Neuronal stem cell (in vitro differentiated cells): ENCODE measurements at regions not wholly inside any gene's neighbourhood (a gene's known extent, or its start where the extent isn't known, plus 50 kb on each side); places are given as distances from the start of the nearest gene placed in this dataset.

Experiments used
- DNase-seq: peaks from one replicate; pipeline ENCODE4 v3.0.0-alpha.2; 2013; ENCODE audit warnings: low spot score
- H2AFZ ChIP-seq: one replicate; pipeline ENCODE4 v1.6.1; 2013; ENCODE audit warnings: mild to moderate bottlenecking, low read length, inconsistent platforms
- H2AK5ac ChIP-seq: 2 replicates; pipeline ENCODE4 v1.6.1; 2013; ENCODE audit warnings: low read depth, mild to moderate bottlenecking, inconsistent platforms, low read length, moderate library complexity, mixed read lengths
- H2BK120ac ChIP-seq: 2 replicates; pipeline ENCODE4 v1.6.1; 2013; ENCODE audit warnings: low read depth, mild to moderate bottlenecking, inconsistent platforms, low read length, moderate library complexity, mixed read lengths
- H2BK12ac ChIP-seq: one replicate; pipeline ENCODE4 v1.6.1; 2013; ENCODE audit warnings: low read length, inconsistent platforms
- H2BK15ac ChIP-seq: 2 replicates; pipeline ENCODE4 v1.6.1; 2013; ENCODE audit warnings: mild to moderate bottlenecking, low read length, inconsistent platforms, mixed read lengths
- H2BK5ac ChIP-seq: one replicate; pipeline ENCODE4 v1.6.1; 2013; ENCODE audit warnings: inconsistent platforms, mild to moderate bottlenecking, low read length, moderate library complexity
- H3K14ac ChIP-seq: one replicate; pipeline ENCODE4 v1.6.1; 2013; ENCODE audit warnings: low read length, inconsistent platforms
- H3K18ac ChIP-seq: 2 replicates; pipeline ENCODE4 v1.6.1; 2013; ENCODE audit warnings: low read length, inconsistent platforms
- H3K23ac ChIP-seq: 2 replicates; pipeline ENCODE4 v1.6.1; 2013; ENCODE audit warnings: low read depth, mild to moderate bottlenecking, mixed read lengths, low read length, inconsistent platforms; ENCODE audit not compliant: poor library complexity
- H3K27ac ChIP-seq: replicated peaks from 3 replicates; pipeline ENCODE4 v1.5.1; 2013; ENCODE audit warnings: low read length, inconsistent platforms
- H3K27me3 ChIP-seq, 3 experiments: 2 replicates each; pipeline ENCODE4 v1.6.1; 2013; ENCODE audit warnings: low read length in 3 of 3, mild to moderate bottlenecking in 2 of 3, inconsistent platforms in 1 of 3, low read depth in 1 of 3, mixed read lengths in 1 of 3, moderate library complexity in 1 of 3; ENCODE audit not compliant: control insufficient read depth in 3 of 3, insufficient read depth in 3 of 3
- H3K36me3 ChIP-seq, 2 donors: replicated peaks in 1 of 2; 2 replicates each; pipeline ENCODE4 v1.6.1; 2013; ENCODE audit warnings: low read length in 2 of 2; ENCODE audit not compliant: control insufficient read depth in 2 of 2, insufficient read depth in 2 of 2
- H3K4ac ChIP-seq: 2 replicates; pipeline ENCODE4 v1.6.1; 2013; ENCODE audit warnings: inconsistent platforms, mild to moderate bottlenecking, low read length, moderate library complexity
- H3K4me1 ChIP-seq, 2 donors: 1 replicate in 1 of 2; 2 replicates in 1 of 2; pipeline ENCODE4 v1.6.1; 2013; ENCODE audit warnings: low read length in 2 of 2, low read depth in 1 of 2; ENCODE audit not compliant: control insufficient read depth in 2 of 2, insufficient read depth in 1 of 2
- H3K4me2 ChIP-seq: one replicate; pipeline ENCODE4 v1.6.1; 2013; ENCODE audit warnings: mild to moderate bottlenecking, low read length, inconsistent platforms; ENCODE audit not compliant: insufficient read depth, poor library complexity, severe bottlenecking
- H3K4me3 ChIP-seq, 2 donors: 2 replicates each; pipeline ENCODE4 v1.5.1; 2013; ENCODE audit warnings: low read length in 2 of 2, mild to moderate bottlenecking in 2 of 2, inconsistent platforms in 1 of 2, moderate library complexity in 1 of 2
- H3K79me1 ChIP-seq: one replicate; pipeline ENCODE4 v1.6.1; 2013; ENCODE audit warnings: low read depth, mild to moderate bottlenecking, inconsistent platforms, low read length, moderate library complexity
- H3K9ac ChIP-seq: one replicate; pipeline ENCODE4 v1.6.1; 2013; ENCODE audit warnings: mild to moderate bottlenecking, low read depth, low read length, inconsistent platforms; ENCODE audit not compliant: poor library complexity
- H3K9me3 ChIP-seq, 2 donors: replicated peaks in 1 of 2; 2 replicates each; pipeline versions ENCODE3 to v1.6.1; 2013; ENCODE audit warnings: low read length in 2 of 2, mild to moderate bottlenecking in 2 of 2, inconsistent platforms in 1 of 2, low read depth in 1 of 2, mixed read lengths in 1 of 2, moderate library complexity in 1 of 2; ENCODE audit not compliant: control insufficient read depth in 2 of 2, insufficient read depth in 1 of 2
- H4K8ac ChIP-seq: one replicate; pipeline ENCODE4 v1.6.1; 2013; ENCODE audit warnings: low read depth, mild to moderate bottlenecking, inconsistent platforms, low read length, moderate library complexity
- H4K91ac ChIP-seq: one replicate; pipeline ENCODE4 v1.6.1; 2013; ENCODE audit warnings: low read length, low read depth, mild to moderate bottlenecking, inconsistent platforms; ENCODE audit not compliant: poor library complexity
- WGBS, 2 donors: extraction: QIAGEN DNeasy Blood & Tissue Kit; methylation state at CpG; one replicate each; pipeline ENCODE4 v1.1.7; 2013; ENCODE audit warnings: missing lambda C conversion rate in 2 of 2, mixed read lengths in 1 of 2; ENCODE audit not compliant: insufficient read length in 2 of 2, insufficient replicate concordance in 1 of 2; ENCODE audit errors: extremely low coverage in 2 of 2; 5-methylcytosine and 5-hydroxymethylcytosine counted together

GRCh38 chr7:132023466-132023865, 467.0 kb upstream of the PODXL start:
- H2AK5ac ChIP-seq, result no peak overlapping the region
- H2BK5ac ChIP-seq, result no peak overlapping the region
- no peak overlapping the region for H4K91ac ChIP-seq
- H3K36me3 ChIP-seq, result no peaks in the 10 kb centered on the region
- H2BK15ac ChIP-seq, result no peak overlapping the region
- H3K27ac ChIP-seq, result no peak overlapping the region
- peak overlapping the region; percentile 38 for H3K18ac ChIP-seq
- H3K4ac ChIP-seq, result no peak overlapping the region
- H3K4me3 ChIP-seq, result no peak overlapping the region
- H2BK120ac ChIP-seq, result no peak overlapping the region
- no peak overlapping the region for H2BK12ac ChIP-seq
- no peak overlapping the region for H3K9ac ChIP-seq
- no peaks in the 10 kb centered on the region for H3K9me3 ChIP-seq
- H3K14ac ChIP-seq, result no peak overlapping the region
- no peak overlapping the region for H3K4me2 ChIP-seq
- no peaks in the 10 kb centered on the region for H3K27me3 ChIP-seq
- no peak overlapping the region for H4K8ac ChIP-seq
- H3K79me1 ChIP-seq, result peaks cover 1% of the 10 kb centered on the region
- DNase-seq, result no peak
- H3K23ac ChIP-seq, result no peak overlapping the region
- H2AFZ ChIP-seq, result no peak overlapping the region
- H3K4me1 ChIP-seq, result peaks cover 0 to 2% of the 10 kb centered on the region in 2 donors

- Histone ChIP-seq H3K4ac (no peak overlapping the region), H2BK5ac (no peak overlapping the region), H3K9me3 (no peaks in the 10 kb centered on the region), H2AFZ (no peak overlapping the region), H3K27ac (no peak overlapping the region), H3K4me3 (no peak overlapping the region), H3K36me3 (no peaks in the 10 kb centered on the region), H3K27me3 (no peaks in the 10 kb centered on the region), H3K18ac (no peak overlapping the region), H3K4me1 (peaks cover 0 to 2% of the 10 kb centered on the region in 2 donors), H3K4me2 (no peak overlapping the region), H4K91ac (no peak overlapping the region), H4K8ac (no peak overlapping the region), H3K23ac (no peak overlapping the region), H3K14ac (no peak overlapping the region), H2BK15ac (no peak overlapping the region), H2BK12ac (no peak overlapping the region), H3K9ac (no peak overlapping the region), H2AK5ac (no peak overlapping the region), H2BK120ac (no peak overlapping the region), H3K79me1 (peaks cover 1% of the 10 kb centered on the region)
- no CpG with 5 or more reads among the region's 1 CpG for WGBS, 2 donors
- DNase-seq, result no peak
Observed at GRCh38 chr7:132022188-132022587, 465.8 kb upstream of the PODXL start.

- H4K91ac ChIP-seq, result no peak overlapping the region
- no peak overlapping the region for H3K23ac ChIP-seq
- WGBS, 2 donors, result no CpG with 5 or more reads among the region's 1 CpG
Observed at GRCh38 chr7:132019703-132020102, 463.3 kb upstream of the PODXL start.

GRCh38 chr7:132009778-132010177, 453.4 kb upstream of the PODXL start:
- no peak overlapping the region for H2BK12ac ChIP-seq
- H3K79me1 ChIP-seq, result no peaks in the 10 kb centered on the region
- H4K91ac ChIP-seq, result no peak overlapping the region
- no CpG with 5 or more reads among the region's 4 CpGs for WGBS, 2 donors
- no peak overlapping the region for H3K23ac ChIP-seq
- H3K4me1 ChIP-seq, result no peaks in the 10 kb centered on the region
- H2BK5ac ChIP-seq, result no peak overlapping the region
- no peak overlapping the region for H3K9ac ChIP-seq
- DNase-seq, result no peak
- peak overlapping the region; percentile 28 for H3K18ac ChIP-seq
- no peaks in the 10 kb centered on the region for H3K27me3 ChIP-seq
- H2AFZ ChIP-seq, result no peak overlapping the region
- no peak overlapping the region for H3K4ac ChIP-seq
- H4K8ac ChIP-seq, result no peak overlapping the region
- no peak overlapping the region for H2BK15ac ChIP-seq
- H2AK5ac ChIP-seq, result no peak overlapping the region
- no peak overlapping the region for H3K14ac ChIP-seq
- no peak overlapping the region for H2BK120ac ChIP-seq
- no peak overlapping the region for H3K27ac ChIP-seq
- H3K4me2 ChIP-seq, result no peak overlapping the region
- peaks cover 0 to 4% of the 10 kb centered on the region in 2 donors for H3K9me3 ChIP-seq
- no peak overlapping the region for H3K4me3 ChIP-seq
- no peaks in the 10 kb centered on the region for H3K36me3 ChIP-seq

More at GRCh38 chr7:132019703-132020102, 463.3 kb upstream of the PODXL start:
- peaks cover 0 to 2% of the 10 kb centered on the region in 2 donors for H3K4me1 ChIP-seq
- no peak overlapping the region for H2BK12ac ChIP-seq
- no peak overlapping the region for H2AFZ ChIP-seq
- H3K4ac ChIP-seq, result no peak overlapping the region
- H3K4me3 ChIP-seq, result no peak overlapping the region
- no peak overlapping the region for H2BK5ac ChIP-seq
- no peak overlapping the region for H3K27ac ChIP-seq
- DNase-seq, result no peak
- no peaks in the 10 kb centered on the region for H3K27me3 ChIP-seq
- H2BK120ac ChIP-seq, result no peak overlapping the region
- H2BK15ac ChIP-seq, result no peak overlapping the region
- no peak overlapping the region for H3K9ac ChIP-seq
- H3K4me2 ChIP-seq, result no peak overlapping the region
- H3K9me3 ChIP-seq, result no peaks in the 10 kb centered on the region
- no peak overlapping the region for H4K8ac ChIP-seq
- no peak overlapping the region for H3K14ac ChIP-seq
- H3K18ac ChIP-seq, result no peak overlapping the region
- H3K79me1 ChIP-seq, result no peaks in the 10 kb centered on the region
- H3K36me3 ChIP-seq, result no peaks in the 10 kb centered on the region
- H2AK5ac ChIP-seq, result no peak overlapping the region
